Endodermal cell (in vitro differentiated cells): ENCODE measurements at regions not wholly inside any gene's neighbourhood (a gene's known extent, or its start where the extent isn't known, plus 50 kb on each side); places are given as distances from the start of the nearest gene placed in this dataset.

Experiments
- DNase-seq: peaks from one replicate; pipeline ENCODE4 v3.0.0-alpha.2; 2017
- H3K27ac ChIP-seq: 2 replicates; pipeline ENCODE4 v1.5.1; 2013; ENCODE audit warnings: mild to moderate bottlenecking, low read depth, low read length, moderate library complexity
- H3K27me3 ChIP-seq: 2 replicates; pipeline ENCODE4 v1.6.1; 2013; ENCODE audit warnings: mild to moderate bottlenecking, low read length, moderate library complexity; ENCODE audit not compliant: insufficient read depth, control insufficient read depth, poor library complexity, severe bottlenecking
- H3K36me3 ChIP-seq: 2 replicates; pipeline ENCODE4 v1.7.0; 2013; ENCODE audit warnings: mild to moderate bottlenecking, low read length, moderate library complexity; ENCODE audit not compliant: control insufficient read depth, insufficient read depth
- H3K4me1 ChIP-seq: one replicate; pipeline ENCODE4 v1.7.0; 2013; ENCODE audit warnings: low read length; ENCODE audit not compliant: control insufficient read depth, insufficient read depth
- H3K4me3 ChIP-seq: 2 replicates; pipeline ENCODE4 v1.5.1; 2013; ENCODE audit warnings: mild to moderate bottlenecking, low read length, moderate library complexity
- H3K9ac ChIP-seq: 2 replicates; pipeline ENCODE4 v1.6.1; 2013; ENCODE audit warnings: mild to moderate bottlenecking, low read length, moderate library complexity; ENCODE audit not compliant: poor library complexity, severe bottlenecking; ENCODE audit errors: extremely low read depth
- H3K9me3 ChIP-seq: 2 replicates; pipeline ENCODE4 v1.6.1; 2013; ENCODE audit warnings: mild to moderate bottlenecking, low read length, moderate library complexity; ENCODE audit not compliant: control insufficient read depth
- H3K27ac Mint-ChIP-seq: 2 replicates; pipeline ENCODE4 v1.8.0; 2020; ENCODE audit warnings: mixed read lengths
- H3K27me3 Mint-ChIP-seq: 2 replicates; pipeline ENCODE4 v1.8.0; 2021; ENCODE audit warnings: mild to moderate bottlenecking, mixed read lengths; ENCODE audit not compliant: insufficient read depth
- H3K36me3 Mint-ChIP-seq: 2 replicates; pipeline ENCODE4 v1.8.0; 2020; ENCODE audit warnings: low read depth, mixed read lengths
- H3K4me1 Mint-ChIP-seq: 2 replicates; pipeline ENCODE4 v1.8.0; 2020; ENCODE audit warnings: mixed read lengths
- H3K4me3 Mint-ChIP-seq: 2 replicates; pipeline ENCODE4 v1.8.0; 2020; ENCODE audit warnings: mild to moderate bottlenecking, moderate library complexity, mixed read lengths
- H3K9me3 Mint-ChIP-seq: 2 replicates; pipeline ENCODE4 v1.8.0; 2020; ENCODE audit warnings: mild to moderate bottlenecking, mixed read lengths
- CTCF ChIP-seq: fragments of 200-600 bp; sonication (generic); conservative IDR thresholded peaks from 2 replicates; pipeline ENCODE4 v1.5.0; 2021; ENCODE audit warnings: antibody characterized with exemption, mild to moderate bottlenecking
- WGBS, 2 experiments: methylation state at CpG; one replicate each; pipeline versions ENCODE4 v1.1.5 to v1.1.7; 2013; ENCODE audit warnings: missing lambda C conversion rate in 2 of 2, mixed read lengths in 1 of 2; ENCODE audit not compliant: insufficient coverage in 1 of 2, insufficient read length in 1 of 2; 5-methylcytosine and 5-hydroxymethylcytosine counted together

DNA sequence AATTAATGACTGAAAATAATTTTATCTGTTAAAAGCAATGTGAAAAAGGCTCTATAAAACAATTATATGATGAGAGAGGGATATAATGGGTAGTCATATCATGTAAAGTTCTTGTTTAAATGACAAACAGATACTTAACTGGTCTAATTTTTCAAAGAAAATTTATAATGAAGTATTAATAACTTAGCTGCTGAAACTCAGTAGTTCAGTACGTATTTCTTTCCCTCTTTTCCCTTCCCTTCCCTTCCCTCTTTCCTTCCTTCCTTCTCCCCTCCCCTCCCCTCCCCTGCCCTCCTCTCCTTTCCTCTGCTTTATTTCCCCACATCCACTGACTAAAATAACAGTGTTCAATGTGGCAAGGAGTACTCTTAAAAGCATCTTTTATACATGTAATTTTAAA, 123.1 kb upstream of the PTGFR start:
- Histone ChIP-seq H3K9me3 (no peaks in the 10 kb centered on the region), H3K4me3 (no peak overlapping the region), H3K4me1 (no peaks in the 10 kb centered on the region), H3K27me3 (no peaks in the 10 kb centered on the region), H3K36me3 (no peaks in the 10 kb centered on the region), H3K27ac (no peak overlapping the region), H3K9ac (no peak overlapping the region)
- DNase-seq = no peak
- no peak overlapping the region for H3K4me3 Mint-ChIP-seq
- H3K4me1 Mint-ChIP-seq = peaks cover 2% of the 10 kb centered on the region
- H3K27me3 Mint-ChIP-seq = no peaks in the 10 kb centered on the region
- H3K9me3 Mint-ChIP-seq = no peaks in the 10 kb centered on the region
- H3K36me3 Mint-ChIP-seq = no peaks in the 10 kb centered on the region
- no peak for TF ChIP-seq CTCF
- 45% methylated on average over 1 of the region's 1 CpG; no CpG with 5 or more reads in 1 of the 2 experiments for WGBS, 2 experiments
- no peak overlapping the region for H3K27ac Mint-ChIP-seq

- Mint-ChIP-seq H3K4me3 (no peak overlapping the region), H3K9me3 (no peaks in the 10 kb centered on the region)
- no peak for DNase-seq
Observed at GRCh38 chr1:78369546-78369945, 121.2 kb upstream of the PTGFR start.

DNA sequence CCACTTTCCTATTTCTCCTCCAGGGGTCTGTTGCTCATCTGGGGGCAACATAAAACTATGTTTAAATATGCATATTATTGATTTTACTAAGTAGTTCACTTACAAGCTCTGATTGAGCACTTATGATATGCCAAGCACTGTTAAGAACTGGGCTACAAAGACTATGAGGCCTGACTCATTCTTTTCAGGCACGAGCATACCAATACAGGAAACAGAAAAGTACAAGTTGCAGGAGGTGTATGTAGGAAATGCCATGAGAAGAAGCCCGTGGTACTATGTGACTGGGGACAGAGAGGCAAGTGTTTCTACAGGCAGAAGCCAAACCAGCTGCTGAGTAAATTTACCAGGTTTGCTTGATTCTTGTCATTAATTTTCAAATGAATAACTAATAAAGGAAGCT, 120.4 kb upstream of the PTGFR start:
- no peak for TF ChIP-seq CTCF
- H3K36me3 ChIP-seq = no peaks in the 10 kb centered on the region
- no peaks in the 10 kb centered on the region for H3K9me3 ChIP-seq
- no peaks in the 10 kb centered on the region for H3K27me3 ChIP-seq
- H3K27me3 Mint-ChIP-seq = no peaks in the 10 kb centered on the region
- H3K4me1 Mint-ChIP-seq = peaks cover 2% of the 10 kb centered on the region
- H3K4me1 ChIP-seq = peaks cover 2% of the 10 kb centered on the region
- no peak for DNase-seq
- no peaks in the 10 kb centered on the region for H3K9me3 Mint-ChIP-seq
- no peak overlapping the region for H3K4me3 ChIP-seq
- no peak overlapping the region for H3K4me3 Mint-ChIP-seq
- no peaks in the 10 kb centered on the region for H3K36me3 Mint-ChIP-seq
- H3K9ac ChIP-seq = no peak overlapping the region
- H3K27ac ChIP-seq = no peak overlapping the region
- WGBS, 2 experiments = 72 to 89% methylated on average over 2 of the region's 2 CpGs
- no peak overlapping the region for H3K27ac Mint-ChIP-seq

More at GRCh38 chr1:78369546-78369945, 121.2 kb upstream of the PTGFR start:
- H3K9me3 ChIP-seq = no peaks in the 10 kb centered on the region
- no peaks in the 10 kb centered on the region for H3K27me3 Mint-ChIP-seq
- no peak for TF ChIP-seq CTCF
- no peak overlapping the region for H3K9ac ChIP-seq
- no peaks in the 10 kb centered on the region for H3K27me3 ChIP-seq
- H3K4me3 ChIP-seq = no peak overlapping the region
- no peaks in the 10 kb centered on the region for H3K36me3 ChIP-seq
- H3K36me3 Mint-ChIP-seq = no peaks in the 10 kb centered on the region
- H3K27ac Mint-ChIP-seq = no peak overlapping the region
- H3K27ac ChIP-seq = no peak overlapping the region
- H3K4me1 Mint-ChIP-seq = peaks cover 2% of the 10 kb centered on the region
- no peaks in the 10 kb centered on the region for H3K4me1 ChIP-seq
- WGBS, 2 experiments = no CpG with 5 or more reads among the region's 1 CpG
